ENCODE measurements at regions not wholly inside any gene's neighbourhood (a gene's known extent, or its start where the extent isn't known, plus 50 kb on each side); places are given as distances from the start of the nearest gene placed in this dataset.

DNA sequence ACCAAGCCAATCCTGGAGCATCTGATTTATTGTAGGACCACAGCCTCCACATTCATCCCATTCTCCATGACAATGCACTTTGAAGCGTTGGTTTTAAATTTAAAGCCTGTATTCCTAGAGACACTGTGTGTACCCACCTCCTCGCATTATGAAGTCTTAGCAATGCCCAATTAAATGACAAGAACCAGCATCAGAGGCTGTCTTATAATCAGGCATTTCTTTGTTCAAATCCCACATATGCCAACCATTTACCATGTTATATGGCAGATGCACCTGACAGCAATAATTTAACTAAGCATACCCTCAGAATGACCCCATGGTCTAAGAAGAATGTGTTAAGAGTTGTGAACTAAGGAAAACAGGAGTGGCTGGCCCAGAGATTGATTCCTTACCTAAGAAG, 188.2 kb downstream of the IPMK start:
- no peaks in the 10 kb centered on the region for H3K9me3 ChIP-seq

DNA sequence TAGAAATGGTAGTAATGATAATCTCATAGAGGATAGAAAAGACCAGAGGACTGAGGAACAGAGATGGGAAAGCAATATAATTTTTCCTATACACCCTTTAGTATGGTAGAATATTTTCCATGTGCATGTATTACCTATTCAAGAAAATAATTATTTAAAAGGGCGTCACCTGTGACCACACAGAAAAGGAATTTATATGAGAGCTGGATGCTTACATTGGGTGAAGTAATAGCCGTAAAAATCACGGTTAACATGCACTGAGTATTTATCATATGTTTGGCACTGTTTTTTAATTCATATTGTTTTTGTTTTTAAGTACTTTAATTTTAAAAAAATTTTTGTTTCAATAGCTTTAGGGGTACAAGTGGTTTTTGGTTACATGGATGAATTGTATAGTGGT, 195.1 kb downstream of the IPMK start:
- Mint-ChIP-seq H3K4me1 (ENCODE audit: low read depth, unreplicated experiment) (no peaks in the 10 kb centered on the region), H3K27ac (ENCODE audit: unreplicated experiment) (no peak overlapping the region), H3K27me3 (ENCODE audit: insufficient read depth, unreplicated experiment) (peaks cover 6% of the 10 kb centered on the region), H3K36me3 (ENCODE audit: insufficient read depth, unreplicated experiment) (no peaks in the 10 kb centered on the region), H3K4me3 (ENCODE audit: unreplicated experiment) (no peak overlapping the region), H3K9me3 (ENCODE audit: unreplicated experiment) (no peaks in the 10 kb centered on the region)
- no peaks in the 10 kb centered on the region; the same call in 1 of the 2 replicates for H3K27me3 ChIP-seq (replicated peaks; ENCODE audit: control insufficient read depth, insufficient read depth, low read length)
- no peaks in the 10 kb centered on the region for H3K9me3 ChIP-seq
- no TSS peak for BruUV-seq (replicated peaks)
- no peak overlapping the region for H3K4me3 ChIP-seq (ENCODE audit: low read depth, low read length)
- no peaks in the 10 kb centered on the region for H3K36me3 ChIP-seq (ENCODE audit: control insufficient read depth, insufficient read depth, low read length)
- CTCF ChIA-PET = no interaction called here
- intact Hi-C loops (cut with micrococcal nuclease; ENCODE audit: unreplicated experiment) = no loop called here
- POLR2A ChIA-PET = no interaction called here
- no peak for DNase-seq
- H3K4me1 ChIP-seq = no peaks in the 10 kb centered on the region
- TF ChIP-seq, protein P1, sequence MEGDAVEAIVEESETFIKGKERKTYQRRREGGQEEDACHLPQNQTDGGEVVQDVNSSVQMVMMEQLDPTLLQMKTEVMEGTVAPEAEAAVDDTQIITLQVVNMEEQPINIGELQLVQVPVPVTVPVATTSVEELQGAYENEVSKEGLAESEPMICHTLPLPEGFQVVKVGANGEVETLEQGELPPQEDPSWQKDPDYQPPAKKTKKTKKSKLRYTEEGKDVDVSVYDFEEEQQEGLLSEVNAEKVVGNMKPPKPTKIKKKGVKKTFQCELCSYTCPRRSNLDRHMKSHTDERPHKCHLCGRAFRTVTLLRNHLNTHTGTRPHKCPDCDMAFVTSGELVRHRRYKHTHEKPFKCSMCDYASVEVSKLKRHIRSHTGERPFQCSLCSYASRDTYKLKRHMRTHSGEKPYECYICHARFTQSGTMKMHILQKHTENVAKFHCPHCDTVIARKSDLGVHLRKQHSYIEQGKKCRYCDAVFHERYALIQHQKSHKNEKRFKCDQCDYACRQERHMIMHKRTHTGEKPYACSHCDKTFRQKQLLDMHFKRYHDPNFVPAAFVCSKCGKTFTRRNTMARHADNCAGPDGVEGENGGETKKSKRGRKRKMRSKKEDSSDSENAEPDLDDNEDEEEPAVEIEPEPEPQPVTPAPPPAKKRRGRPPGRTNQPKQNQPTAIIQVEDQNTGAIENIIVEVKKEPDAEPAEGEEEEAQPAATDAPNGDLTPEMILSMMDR (IDR thresholded peaks at IDR 0.05; ENCODE audit: insufficient read depth in 1 of 2, low read depth in 1 of 2, low read length in 1 of 2, severe bottlenecking in 1 of 2, unreplicated experiment in 1 of 2) = no peak

More for the DNA sequence above, 188.2 kb downstream of the IPMK start:
- intact Hi-C loops (cut with micrococcal nuclease; ENCODE audit: unreplicated experiment) = no loop called here
- no peaks in the 10 kb centered on the region for H3K36me3 ChIP-seq (ENCODE audit: control insufficient read depth, insufficient read depth, low read length)
- Mint-ChIP-seq H3K27me3 (ENCODE audit: insufficient read depth, unreplicated experiment) (peaks cover 7% of the 10 kb centered on the region), H3K4me1 (ENCODE audit: low read depth, unreplicated experiment) (no peaks in the 10 kb centered on the region), H3K27ac (ENCODE audit: unreplicated experiment) (no peak overlapping the region), H3K9me3 (ENCODE audit: unreplicated experiment) (no peaks in the 10 kb centered on the region), H3K36me3 (ENCODE audit: insufficient read depth, unreplicated experiment) (no peaks in the 10 kb centered on the region), H3K4me3 (ENCODE audit: unreplicated experiment) (no peak overlapping the region)
- TF ChIP-seq, protein P1 (IDR thresholded peaks at IDR 0.05; ENCODE audit: insufficient read depth in 1 of 2, low read depth in 1 of 2, low read length in 1 of 2, severe bottlenecking in 1 of 2, unreplicated experiment in 1 of 2) = no peak
- H3K27me3 ChIP-seq (replicated peaks; ENCODE audit: control insufficient read depth, insufficient read depth, low read length) = no peaks in the 10 kb centered on the region
- no peak overlapping the region for H3K4me3 ChIP-seq (ENCODE audit: low read depth, low read length)
- ChIA-PET CTCF (no interaction called here), POLR2A (no interaction called here)
- H3K4me1 ChIP-seq = no peaks in the 10 kb centered on the region
- DNase-seq = no peak
- BruUV-seq (replicated peaks) = no TSS peak

DNA sequence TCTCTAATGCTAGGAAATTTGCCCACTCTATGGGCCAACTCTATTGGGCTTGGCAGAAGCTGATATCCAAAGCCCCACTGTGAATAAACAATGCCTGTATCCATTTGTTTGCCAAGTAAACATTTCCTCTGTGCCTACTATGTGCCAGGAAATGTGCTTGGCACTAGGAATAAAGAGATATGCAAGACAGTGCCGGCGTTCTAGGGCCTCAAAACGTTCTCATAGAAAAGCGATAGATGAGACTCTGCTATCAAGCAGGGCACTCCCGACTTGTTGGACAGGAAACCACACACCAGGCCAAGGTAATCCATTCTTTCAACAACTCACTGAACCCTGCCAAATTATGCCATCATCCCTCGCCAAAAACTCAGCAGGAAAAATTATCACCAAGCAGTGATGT, 196.7 kb downstream of the IPMK start:
- DNase-seq = no peak
- H3K36me3 ChIP-seq (ENCODE audit: control insufficient read depth, insufficient read depth, low read length) = no peaks in the 10 kb centered on the region
- ChIA-PET CTCF (interaction anchor here (1.2 kb wide), 1 partner anchor 82 kb away, joined by 3 read pairs; no protein-coding TSS in a partner anchor), POLR2A (no interaction called here)
- H3K9me3 Mint-ChIP-seq (ENCODE audit: unreplicated experiment) = no peaks in the 10 kb centered on the region
- no peaks in the 10 kb centered on the region for H3K4me1 Mint-ChIP-seq (ENCODE audit: low read depth, unreplicated experiment)
- TF ChIP-seq, protein P1 (IDR thresholded peaks at IDR 0.05; ENCODE audit: insufficient read depth in 1 of 2, low read depth in 1 of 2, low read length in 1 of 2, severe bottlenecking in 1 of 2, unreplicated experiment in 1 of 2) = no peak
- intact Hi-C loops (cut with micrococcal nuclease; ENCODE audit: unreplicated experiment) = no loop called here
- no peak overlapping the region for H3K4me3 Mint-ChIP-seq (ENCODE audit: unreplicated experiment)
- no TSS peak for BruUV-seq (replicated peaks)
- no peaks in the 10 kb centered on the region for H3K4me1 ChIP-seq
- no peaks in the 10 kb centered on the region for H3K9me3 ChIP-seq
- no peak overlapping the region for H3K27ac Mint-ChIP-seq (ENCODE audit: unreplicated experiment)
- no peaks in the 10 kb centered on the region for H3K36me3 Mint-ChIP-seq (ENCODE audit: insufficient read depth, unreplicated experiment)
- H3K4me3 ChIP-seq (ENCODE audit: low read depth, low read length) = no peak overlapping the region
- no peaks in the 10 kb centered on the region; the same call in 1 of the 2 replicates for H3K27me3 ChIP-seq (replicated peaks; ENCODE audit: control insufficient read depth, insufficient read depth, low read length)
- peaks cover 13% of the 10 kb centered on the region for H3K27me3 Mint-ChIP-seq (ENCODE audit: insufficient read depth, unreplicated experiment)

Measured in Caco-2 (cell line).